ENCODE measurements at regions not wholly inside any gene's neighbourhood (a gene's known extent, or its start where the extent isn't known, plus 50 kb on each side); places are given as distances from the start of the nearest gene placed in this dataset.

- TF ChIP-seq CHD2 (IDR thresholded peaks at IDR 0.05; ENCODE audit: borderline replicate concordance, low read depth, low read length) (peak; percentile 80; the same call in 1 of the 2 replicates), ZNF274 (IDR thresholded peaks at IDR 0.05; ENCODE audit: insufficient read depth, insufficient read length) (no peak), USF2 (IDR thresholded peaks at IDR 0.05; ENCODE audit: borderline replicate concordance, low read depth, low read length) (no peak), ELK1 (IDR thresholded peaks at IDR 0.05; ENCODE audit: low read depth, low read length) (no peak; the same call in 1 of the 2 replicates), NRF1 (conservative IDR thresholded peaks at IDR 0.05; ENCODE audit: low read depth, low read length) (no peak), RELA (IDR thresholded peaks at IDR 0.05; ENCODE audit: borderline replicate concordance, partially characterized antibody) (peak; percentile 55), RAD21 (IDR thresholded peaks at IDR 0.05; ENCODE audit: insufficient read depth, low read depth, low read length) (no peak), POLR2A (IDR thresholded peaks at IDR 0.05; ENCODE audit: low read depth, low read length) (no peak), NFYB (IDR thresholded peaks at IDR 0.05; ENCODE audit: insufficient read depth, low read depth, low read length) (no peak), KAT2A (conservative IDR thresholded peaks at IDR 0.05; ENCODE audit: control insufficient read depth, low read depth, low read length) (no peak), EP300 (IDR thresholded peaks at IDR 0.05; ENCODE audit: borderline replicate concordance in 1 of 2, control insufficient read depth in 1 of 2, low read depth in 2 of 2, low read length in 2 of 2) (peak; percentile 92 to 94), RB1 (IDR thresholded peaks at IDR 0.05; ENCODE audit: borderline replicate concordance) (no peak; the same call in 1 of the 2 replicates), REST (IDR thresholded peaks at IDR 0.05; ENCODE audit: low read depth, low read length) (no peak)
These were observed 190.1 kb downstream of the HLX start for GRCh38 chr1:221069178-221069903.
